ENCODE measurements at regions not wholly inside any gene's neighbourhood (a gene's known extent, or its start where the extent isn't known, plus 50 kb on each side); places are given as distances from the start of the nearest gene placed in this dataset.
"Not testable (repeated sequence)": the region's sequence is repeated elsewhere in the genome, so short reads cannot be mapped to it uniquely, and the experiment has no call there.

DNA sequence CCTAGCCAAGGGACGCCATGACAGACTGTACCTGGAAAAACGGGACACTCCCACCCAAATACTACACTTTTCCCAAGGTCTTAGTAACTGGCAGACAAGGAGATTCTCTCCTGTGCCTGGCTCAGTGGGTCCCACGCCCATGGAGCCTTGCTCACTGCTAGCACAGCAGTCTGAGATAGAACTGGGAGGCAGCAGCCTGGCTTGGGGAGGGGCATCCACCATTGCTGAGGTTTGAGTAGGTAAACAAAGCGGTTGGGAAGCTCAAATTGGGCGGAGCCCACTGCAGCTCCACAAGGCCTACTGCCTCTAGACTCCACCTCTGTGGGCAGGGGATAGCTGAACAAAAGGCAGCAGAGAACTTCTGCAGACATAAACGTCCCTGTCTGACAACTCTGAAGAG, 215.1 kb upstream of the UBE2E3 start:
- TF ChIP-seq, protein P1, sequence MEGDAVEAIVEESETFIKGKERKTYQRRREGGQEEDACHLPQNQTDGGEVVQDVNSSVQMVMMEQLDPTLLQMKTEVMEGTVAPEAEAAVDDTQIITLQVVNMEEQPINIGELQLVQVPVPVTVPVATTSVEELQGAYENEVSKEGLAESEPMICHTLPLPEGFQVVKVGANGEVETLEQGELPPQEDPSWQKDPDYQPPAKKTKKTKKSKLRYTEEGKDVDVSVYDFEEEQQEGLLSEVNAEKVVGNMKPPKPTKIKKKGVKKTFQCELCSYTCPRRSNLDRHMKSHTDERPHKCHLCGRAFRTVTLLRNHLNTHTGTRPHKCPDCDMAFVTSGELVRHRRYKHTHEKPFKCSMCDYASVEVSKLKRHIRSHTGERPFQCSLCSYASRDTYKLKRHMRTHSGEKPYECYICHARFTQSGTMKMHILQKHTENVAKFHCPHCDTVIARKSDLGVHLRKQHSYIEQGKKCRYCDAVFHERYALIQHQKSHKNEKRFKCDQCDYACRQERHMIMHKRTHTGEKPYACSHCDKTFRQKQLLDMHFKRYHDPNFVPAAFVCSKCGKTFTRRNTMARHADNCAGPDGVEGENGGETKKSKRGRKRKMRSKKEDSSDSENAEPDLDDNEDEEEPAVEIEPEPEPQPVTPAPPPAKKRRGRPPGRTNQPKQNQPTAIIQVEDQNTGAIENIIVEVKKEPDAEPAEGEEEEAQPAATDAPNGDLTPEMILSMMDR (IDR thresholded peaks at IDR 0.05), result not testable (repeated sequence)
- TF ChIP-seq POLR2A (IDR thresholded peaks at IDR 0.05), result not testable (repeated sequence)

Measured in Peyer's patch (tissue), 4 donors.